ENCODE measurements at regions not wholly inside any gene's neighbourhood (a gene's known extent, or its start where the extent isn't known, plus 50 kb on each side); places are given as distances from the start of the nearest gene placed in this dataset.

- TF ChIP-seq, protein P1, sequence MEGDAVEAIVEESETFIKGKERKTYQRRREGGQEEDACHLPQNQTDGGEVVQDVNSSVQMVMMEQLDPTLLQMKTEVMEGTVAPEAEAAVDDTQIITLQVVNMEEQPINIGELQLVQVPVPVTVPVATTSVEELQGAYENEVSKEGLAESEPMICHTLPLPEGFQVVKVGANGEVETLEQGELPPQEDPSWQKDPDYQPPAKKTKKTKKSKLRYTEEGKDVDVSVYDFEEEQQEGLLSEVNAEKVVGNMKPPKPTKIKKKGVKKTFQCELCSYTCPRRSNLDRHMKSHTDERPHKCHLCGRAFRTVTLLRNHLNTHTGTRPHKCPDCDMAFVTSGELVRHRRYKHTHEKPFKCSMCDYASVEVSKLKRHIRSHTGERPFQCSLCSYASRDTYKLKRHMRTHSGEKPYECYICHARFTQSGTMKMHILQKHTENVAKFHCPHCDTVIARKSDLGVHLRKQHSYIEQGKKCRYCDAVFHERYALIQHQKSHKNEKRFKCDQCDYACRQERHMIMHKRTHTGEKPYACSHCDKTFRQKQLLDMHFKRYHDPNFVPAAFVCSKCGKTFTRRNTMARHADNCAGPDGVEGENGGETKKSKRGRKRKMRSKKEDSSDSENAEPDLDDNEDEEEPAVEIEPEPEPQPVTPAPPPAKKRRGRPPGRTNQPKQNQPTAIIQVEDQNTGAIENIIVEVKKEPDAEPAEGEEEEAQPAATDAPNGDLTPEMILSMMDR (conservative IDR thresholded peaks at IDR 0.05; ENCODE audit: low read depth, low read length) = no peak
- TF ChIP-seq EZH2 (IDR thresholded peaks at IDR 0.05; ENCODE audit: borderline replicate concordance, low read depth, low read length, poor library complexity, severe bottlenecking) = no peak
Observed at GRCh38 chr1:43068911-43069310, 103.2 kb downstream of the EBNA1BP2 start.
